ENCODE measurements at regions not wholly inside any gene's neighbourhood (a gene's known extent, or its start where the extent isn't known, plus 50 kb on each side); places are given as distances from the start of the nearest gene placed in this dataset.
"Not testable (repeated sequence)": the region's sequence is repeated elsewhere in the genome, so short reads cannot be mapped to it uniquely, and the experiment has no call there.

- intact Hi-C loops (cut with DNase I); ATAC-seq (ENCODE audit: poor library complexity); DNase-seq: not testable (repeated sequence)
Observed at GRCh38 chr6:158891560-158891959, 72.4 kb upstream of the EZR start.

GRCh38 chr6:158888171-158888570 is 69.0 kb upstream of the EZR start:
- DNase-seq; intact Hi-C loops (cut with DNase I); ATAC-seq (ENCODE audit: poor library complexity): not testable (repeated sequence)

DNA sequence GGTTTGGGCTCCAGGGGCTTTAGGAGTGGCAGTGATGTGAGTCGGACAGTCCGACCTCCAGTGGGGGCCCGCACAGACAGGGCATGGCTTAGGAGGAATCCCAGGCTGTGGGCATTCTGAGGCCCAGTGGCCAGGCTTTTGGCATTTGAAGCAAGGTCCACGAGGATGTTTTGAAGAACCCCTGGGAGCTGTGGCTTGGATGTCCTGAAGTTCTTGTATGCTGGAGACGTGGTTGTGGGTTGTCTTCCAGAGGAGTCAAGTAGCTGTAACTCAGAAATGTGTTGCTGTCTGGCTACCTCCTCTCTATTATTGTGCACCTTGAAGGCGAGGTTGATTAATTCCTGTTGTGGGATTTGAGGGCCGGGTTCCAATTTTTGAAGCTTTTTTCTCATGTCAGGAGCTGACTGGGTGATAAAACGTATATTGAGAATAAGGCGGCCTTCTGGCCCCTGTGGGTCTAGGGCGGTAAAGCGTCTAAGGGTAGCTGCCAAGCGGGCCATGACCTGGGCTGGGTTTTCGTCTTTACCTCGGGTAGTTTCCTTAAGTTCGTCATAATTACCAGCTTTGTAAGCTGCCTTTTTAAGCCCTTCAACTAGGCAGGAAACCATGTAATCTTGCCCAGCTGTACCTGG is 67.3 kb upstream of the EZR start:
- intact Hi-C loops (cut with DNase I); DNase-seq; ATAC-seq (ENCODE audit: poor library complexity): not testable (repeated sequence)

- DNase-seq; ATAC-seq (ENCODE audit: poor library complexity); intact Hi-C loops (cut with DNase I): not testable (repeated sequence)
Observed at GRCh38 chr6:158881884-158882283, 62.7 kb upstream of the EZR start.

DNA sequence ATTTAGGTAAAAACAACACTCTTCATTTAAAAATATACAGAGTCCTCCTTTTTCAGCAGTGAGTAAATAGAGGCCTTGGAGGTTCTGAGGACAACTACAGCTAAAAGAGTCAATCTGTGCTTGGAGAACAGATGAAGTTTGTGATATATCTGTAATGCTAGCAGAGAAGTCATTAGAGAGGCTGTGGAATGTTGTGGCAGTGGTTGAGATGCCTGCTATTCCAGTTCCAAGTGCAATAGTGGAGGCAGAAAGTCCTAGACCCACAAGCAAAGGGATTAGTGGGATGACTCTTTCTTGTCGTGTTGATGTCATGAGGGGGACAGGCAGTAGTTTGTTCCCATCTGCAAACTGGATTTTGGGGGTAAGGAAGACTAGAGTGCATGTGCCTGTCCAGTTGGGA is 62.1 kb upstream of the EZR start:
- intact Hi-C loops (cut with DNase I) = not testable (repeated sequence)

GRCh38 chr6:158879180-158879579 is 60.0 kb upstream of the EZR start:
- DNase-seq (no peak), ATAC-seq (ENCODE audit: poor library complexity) (no peak)
- intact Hi-C loops (cut with DNase I) = no loop called here

More for the DNA sequence above, 62.1 kb upstream of the EZR start:
- ATAC-seq (ENCODE audit: poor library complexity); DNase-seq: not testable (repeated sequence)

GRCh38 chr6:158877716-158878115 is 58.5 kb upstream of the EZR start:
- ATAC-seq (ENCODE audit: poor library complexity) (no peak), DNase-seq (no peak)
- intact Hi-C loops (cut with DNase I) = no loop called here

DNA sequence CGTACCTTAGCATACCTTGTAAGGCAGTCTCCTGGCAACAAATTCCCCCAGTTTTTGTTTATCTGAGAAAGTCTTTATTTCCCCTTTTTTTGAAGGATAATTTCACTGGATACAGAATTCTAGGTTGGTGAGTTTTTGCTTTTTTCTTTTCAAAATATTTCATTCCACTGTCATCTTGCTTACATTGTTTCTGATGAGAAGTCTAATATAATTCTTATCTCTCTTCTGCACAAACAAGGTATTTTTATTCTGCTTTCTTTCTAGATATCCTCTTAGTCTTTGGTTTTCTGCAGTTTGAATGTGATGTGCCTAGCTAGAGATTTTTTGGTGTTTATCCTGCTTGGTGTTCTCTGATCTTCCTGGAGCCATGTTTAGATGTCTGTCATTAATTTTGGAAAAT is 57.7 kb upstream of the EZR start:
- no peak for DNase-seq
- intact Hi-C loops (cut with DNase I) = no loop called here
- no peak for ATAC-seq (ENCODE audit: poor library complexity)

DNA sequence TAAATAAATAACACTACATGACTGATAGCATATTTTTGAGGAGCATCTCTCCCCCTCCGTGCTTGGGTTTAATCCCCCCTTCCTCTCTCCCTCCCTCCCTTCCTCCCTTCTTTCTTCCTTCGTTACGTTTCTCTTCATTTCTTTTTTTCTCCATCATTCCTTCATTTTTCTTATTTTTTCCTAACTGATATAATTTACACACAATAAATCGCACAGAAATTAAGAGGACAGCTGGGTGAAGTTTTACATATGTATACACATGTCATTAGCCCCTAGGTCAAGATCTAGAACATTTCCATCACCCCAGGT is 51.4 kb upstream of the EZR start:
- DNase-seq (no peak), ATAC-seq (ENCODE audit: poor library complexity) (no peak)

DNA sequence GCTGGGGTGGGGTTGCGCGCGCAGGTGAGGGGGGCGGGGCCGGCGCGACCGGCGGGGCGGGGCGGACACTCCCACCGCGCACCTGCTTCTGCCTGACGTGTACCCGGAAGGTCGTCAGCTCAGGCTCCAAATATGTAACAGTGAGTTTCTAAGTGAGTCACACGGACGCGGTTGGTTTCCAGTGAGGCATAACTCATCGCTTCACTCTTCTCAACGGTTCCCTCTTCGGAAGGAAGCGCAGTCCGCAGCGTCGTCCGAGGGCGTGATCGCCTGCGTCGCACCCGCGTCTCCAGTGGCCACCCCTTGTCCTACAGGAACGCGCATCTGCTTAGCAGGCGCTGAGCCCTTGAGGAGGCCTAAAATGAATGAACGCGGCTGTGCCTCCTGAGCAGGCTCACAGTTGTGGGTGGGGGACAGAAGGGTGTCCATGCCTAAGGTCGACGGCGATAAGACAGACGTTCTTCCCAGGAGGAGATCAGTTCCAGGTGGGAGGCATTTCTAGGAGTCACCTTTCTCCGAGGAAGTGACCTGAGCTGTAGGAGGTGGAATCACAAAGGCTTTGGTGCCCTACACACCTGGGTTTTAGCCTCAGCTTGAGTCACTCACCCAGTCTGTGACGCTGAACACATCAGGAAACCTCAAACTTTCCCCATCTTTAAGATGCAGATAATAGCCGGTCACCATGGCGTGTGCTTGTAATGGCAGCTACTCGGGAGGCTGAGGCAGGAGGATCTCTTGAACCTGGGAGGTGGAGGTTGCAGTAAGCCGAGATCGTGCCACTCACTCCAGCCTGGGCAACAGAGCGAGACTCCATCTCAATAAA is 50.9 kb upstream of the EZR start:
- peak; percentile 81 for DNase-seq
- intact Hi-C loops (cut with DNase I) = no loop called here
- ATAC-seq (ENCODE audit: poor library complexity) = no peak

More for the DNA sequence above, 51.4 kb upstream of the EZR start:
- intact Hi-C loops (cut with DNase I) = no loop called here

DNA sequence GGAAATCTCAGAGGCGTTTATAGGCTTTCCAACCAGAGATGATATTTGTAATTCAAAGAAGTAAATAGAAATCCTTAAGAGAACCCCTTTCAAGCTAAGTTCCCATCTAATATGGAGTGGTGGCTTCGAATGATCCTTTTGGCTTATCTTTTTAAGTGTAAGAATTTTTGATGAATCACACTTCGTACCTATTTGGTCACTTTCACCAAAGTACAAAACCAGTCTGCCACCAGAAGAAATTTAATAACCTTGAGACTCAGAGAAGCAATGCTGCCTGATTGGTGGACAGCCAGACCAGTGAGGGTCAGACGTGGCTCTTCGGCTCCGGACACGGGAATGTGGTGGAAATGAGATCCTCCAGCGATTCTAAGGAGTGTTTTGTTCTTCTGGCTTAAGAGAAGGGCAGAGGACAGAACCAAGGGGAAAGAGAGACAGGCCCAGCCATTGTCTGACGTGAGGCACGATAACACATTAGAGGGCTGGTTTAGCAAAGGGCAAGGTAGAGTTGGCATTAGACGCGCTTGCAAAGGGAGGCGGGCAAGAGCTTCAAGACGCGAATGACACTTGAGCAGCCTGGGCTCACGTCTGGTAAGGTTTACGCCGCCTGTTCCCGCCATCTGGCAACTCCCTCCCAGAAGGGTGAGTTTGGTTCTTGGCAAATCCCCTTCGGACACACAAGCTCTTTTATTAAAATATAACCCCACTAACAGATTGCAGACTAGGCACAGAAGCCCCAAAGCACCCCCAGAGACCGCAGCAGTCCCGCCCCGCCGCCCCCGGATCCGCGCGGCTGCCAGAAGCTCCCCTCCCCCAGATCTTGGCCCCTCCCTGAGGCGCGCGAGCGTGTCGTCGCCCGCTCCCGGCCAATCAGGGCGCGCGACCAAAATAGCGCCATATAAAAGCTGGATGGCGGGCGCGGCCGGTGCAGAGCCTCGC is 50.0 kb upstream of the EZR start:
- intact Hi-C loops (cut with DNase I) = no loop called here
- DNase-seq (peak; percentile 91), ATAC-seq (ENCODE audit: poor library complexity) (peak; percentile 98)

Data from Right ventricle myocardium superior (tissue), 1 donor.